NCI-H69 (cell line): ENCODE measurements at regions not wholly inside any gene's neighbourhood (a gene's known extent, or its start where the extent isn't known, plus 50 kb on each side); places are given as distances from the start of the nearest gene placed in this dataset.
"Not testable (repeated sequence)": the region's sequence is repeated elsewhere in the genome, so short reads cannot be mapped to it uniquely, and the experiment has no call there.

Source experiments
- DNase-seq: peaks from one replicate; lab custom pipeline; 2025; lab: John Stamatoyannopoulos, UW

- DNase-seq: no peak
These were observed 115.2 kb upstream of the RAB18 start for GRCh38 chr10:27388761-27389399.

DNA sequence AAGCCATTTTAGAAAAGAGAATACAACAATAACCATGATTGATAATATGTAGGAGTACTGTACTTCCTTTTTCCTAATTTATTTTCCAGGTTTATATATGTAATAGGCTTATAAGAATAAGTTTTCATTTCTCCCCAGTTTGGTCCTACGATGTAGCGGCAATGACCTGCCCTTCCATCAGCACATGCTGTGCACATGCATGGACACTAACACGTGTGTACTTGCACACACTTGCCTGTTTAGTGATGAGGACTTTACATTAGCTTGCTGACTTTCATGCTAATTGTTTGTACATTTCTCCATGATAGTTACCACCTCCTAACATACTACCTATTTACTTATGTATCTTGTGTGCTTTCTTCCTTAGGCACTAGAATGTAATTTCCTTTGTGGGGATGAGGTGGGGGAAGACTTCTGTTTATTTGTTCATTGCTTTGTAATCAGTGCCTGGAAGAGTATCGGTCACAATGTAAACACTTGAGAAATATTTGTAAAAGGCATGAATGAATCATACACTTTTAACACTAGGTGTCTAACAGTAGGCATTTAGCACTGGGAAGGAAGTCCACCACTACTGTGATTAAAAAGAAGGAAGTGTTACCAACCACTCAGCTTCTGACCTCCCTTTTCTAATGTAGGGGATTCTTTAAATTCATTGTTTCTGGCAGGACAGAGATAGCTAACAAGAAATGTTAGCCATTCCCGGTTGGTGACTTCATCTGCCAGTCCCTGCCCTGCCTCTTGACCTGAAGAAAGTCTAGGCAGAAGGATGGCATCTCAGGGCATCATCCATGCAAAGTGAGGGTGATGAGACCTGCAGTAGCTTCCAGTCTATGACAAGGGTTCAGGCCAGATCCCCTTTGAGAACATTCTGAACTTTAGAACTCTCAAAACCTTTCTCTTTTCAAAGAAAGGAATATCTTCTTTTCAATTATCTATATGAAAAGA lies 120.2 kb upstream of the RAB18 start:
- DNase-seq: no peak

DNA sequence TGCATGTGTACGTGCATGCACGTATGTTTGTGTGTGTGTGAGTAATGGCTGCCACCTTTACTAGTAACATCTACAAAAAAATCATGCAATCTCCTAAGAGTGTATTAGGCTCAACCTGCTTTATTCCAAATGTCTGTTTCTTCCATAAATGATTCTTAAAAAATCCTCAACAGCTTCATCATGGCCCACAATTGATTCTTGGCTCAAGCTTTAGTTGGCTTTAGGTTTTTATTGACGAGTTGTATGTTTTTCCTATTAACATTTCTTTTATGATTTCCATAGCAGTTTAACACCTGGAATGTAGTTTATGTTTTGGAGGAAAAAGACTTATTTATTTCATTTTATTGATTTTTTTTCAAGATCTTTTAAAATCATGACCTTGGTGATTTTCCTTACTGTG lies 121.9 kb upstream of the RAB18 start:
- no peak for DNase-seq

DNA sequence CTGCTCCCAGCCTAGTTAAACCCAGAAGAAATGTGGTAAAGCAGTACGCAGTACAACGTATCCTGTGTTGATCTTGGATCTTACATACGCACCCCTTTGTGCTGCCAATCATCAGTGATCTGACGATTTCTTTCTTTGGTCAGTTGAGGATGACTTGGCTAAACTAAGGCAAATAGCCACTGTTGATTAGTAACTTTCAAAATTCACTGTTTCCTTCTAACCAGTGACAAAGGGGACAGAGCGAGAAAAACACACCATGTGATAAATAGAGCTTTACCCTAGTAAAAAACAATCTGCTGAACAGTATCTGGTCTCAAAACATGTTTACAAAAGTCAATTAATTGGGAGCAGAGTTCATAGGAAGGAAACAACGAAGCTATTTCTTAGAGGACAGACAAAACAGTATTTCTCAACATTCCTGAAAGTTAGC lies 123.2 kb upstream of the RAB18 start:
- DNase-seq: no peak

- not testable (repeated sequence) for DNase-seq
These were observed 125.1 kb upstream of the RAB18 start for GRCh38 chr10:27379041-27379440.

- DNase-seq: no peak
These were observed 130.4 kb upstream of the RAB18 start for GRCh38 chr10:27373566-27374160.

DNA sequence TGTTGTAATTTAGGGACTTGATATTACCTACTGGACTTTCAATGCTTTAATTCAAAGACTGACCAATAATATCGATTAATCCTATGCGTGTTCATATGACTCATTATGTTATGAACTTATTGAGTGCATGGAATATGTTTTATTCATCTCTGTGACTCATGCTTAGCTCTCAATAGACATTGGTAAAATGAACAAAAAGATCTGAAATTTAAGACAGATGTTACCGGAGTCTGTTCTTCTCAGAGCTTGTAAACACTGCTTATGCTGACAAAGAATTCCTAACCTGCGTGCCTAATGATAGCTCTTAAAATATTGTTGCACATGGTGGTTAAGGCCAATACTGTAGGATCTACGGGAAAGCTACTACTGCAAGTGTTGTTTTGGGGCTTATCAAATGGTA lies 131.5 kb upstream of the ACBD5 start:
- no peak for DNase-seq

DNA sequence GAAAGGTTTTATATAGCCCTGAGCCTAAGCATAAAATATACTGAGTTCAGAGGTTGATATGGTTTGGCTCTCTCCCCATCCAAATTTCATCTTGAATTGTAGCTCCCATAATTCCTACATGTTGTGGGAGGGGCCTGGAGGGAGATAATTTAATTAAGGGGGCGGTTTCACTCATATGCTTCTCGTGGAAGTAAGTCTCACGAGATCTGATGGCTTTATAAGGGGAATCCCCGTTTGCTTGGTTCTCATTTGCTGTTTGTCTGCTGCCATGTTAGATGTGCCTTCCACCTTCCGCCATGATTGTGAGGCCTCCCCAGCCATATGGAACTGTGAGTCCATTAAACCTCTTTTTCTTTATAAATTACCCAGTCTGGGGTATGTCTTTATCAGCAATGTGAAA lies 130.8 kb upstream of the ACBD5 start:
- not testable (repeated sequence) for DNase-seq

DNA sequence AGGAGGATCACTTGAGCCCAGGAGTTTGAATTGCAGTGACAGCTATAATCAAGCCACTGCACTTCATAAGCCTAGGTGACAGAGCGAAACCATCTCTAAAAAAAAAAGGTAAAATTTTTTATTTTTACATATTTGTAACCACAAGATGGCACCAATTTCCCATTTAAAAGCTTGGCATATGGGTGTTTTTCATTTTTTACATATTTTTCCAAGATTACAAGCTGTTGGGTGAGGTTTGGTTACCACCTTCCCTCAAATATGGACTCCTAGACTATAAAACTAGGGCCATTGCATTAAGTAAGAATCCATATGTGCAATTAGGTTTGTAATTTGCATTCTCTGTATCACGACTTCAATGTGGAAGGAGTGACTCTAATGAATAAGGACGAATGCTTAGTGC lies 129.3 kb upstream of the ACBD5 start:
- DNase-seq: no peak

GRCh38 chr10:27368706-27369105 lies 128.1 kb upstream of the ACBD5 start:
- no peak for DNase-seq

DNA sequence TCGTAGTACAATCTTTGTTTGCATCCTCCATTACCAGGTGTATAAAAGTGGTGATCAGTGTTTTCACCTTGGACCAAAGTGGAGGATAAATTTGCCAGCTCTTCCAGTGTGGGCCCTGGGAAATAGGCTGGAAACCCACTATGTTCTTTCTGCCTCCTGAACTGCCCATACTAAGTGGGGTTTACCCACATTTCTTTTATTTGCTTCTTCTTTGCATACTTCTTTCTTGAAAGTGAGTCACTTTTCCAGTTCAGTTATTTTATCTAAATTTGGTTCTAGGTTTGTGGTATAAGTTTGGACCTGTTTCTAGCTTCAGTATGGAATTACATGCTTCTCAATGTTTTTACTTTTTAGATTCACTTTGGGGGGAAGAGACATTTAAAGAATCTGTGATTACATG lies 126.2 kb upstream of the ACBD5 start:
- no peak for DNase-seq

DNA sequence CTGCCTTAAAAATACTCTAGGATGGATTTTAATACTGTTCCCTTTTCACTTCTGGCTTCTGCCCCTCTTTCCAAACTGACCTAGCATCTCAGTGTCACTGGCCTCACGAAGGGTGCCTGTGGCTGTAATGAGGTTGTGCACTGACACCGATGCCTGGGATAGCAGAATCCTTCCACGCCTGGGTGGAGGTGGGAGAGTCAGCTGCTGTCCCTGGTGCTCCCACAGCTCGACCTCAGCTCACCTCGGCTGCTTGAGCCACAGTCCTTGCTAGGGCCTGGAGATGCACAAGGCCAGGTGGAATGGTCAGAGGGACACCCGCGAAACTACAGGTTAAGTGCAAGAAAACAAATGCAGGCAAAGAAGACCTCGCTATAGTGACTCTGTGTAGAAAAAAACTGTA lies 123.4 kb upstream of the ACBD5 start:
- DNase-seq: no peak

- peak; percentile 71 for DNase-seq
These were observed 120.1 kb upstream of the ACBD5 start for GRCh38 chr10:27360581-27361172.

DNA sequence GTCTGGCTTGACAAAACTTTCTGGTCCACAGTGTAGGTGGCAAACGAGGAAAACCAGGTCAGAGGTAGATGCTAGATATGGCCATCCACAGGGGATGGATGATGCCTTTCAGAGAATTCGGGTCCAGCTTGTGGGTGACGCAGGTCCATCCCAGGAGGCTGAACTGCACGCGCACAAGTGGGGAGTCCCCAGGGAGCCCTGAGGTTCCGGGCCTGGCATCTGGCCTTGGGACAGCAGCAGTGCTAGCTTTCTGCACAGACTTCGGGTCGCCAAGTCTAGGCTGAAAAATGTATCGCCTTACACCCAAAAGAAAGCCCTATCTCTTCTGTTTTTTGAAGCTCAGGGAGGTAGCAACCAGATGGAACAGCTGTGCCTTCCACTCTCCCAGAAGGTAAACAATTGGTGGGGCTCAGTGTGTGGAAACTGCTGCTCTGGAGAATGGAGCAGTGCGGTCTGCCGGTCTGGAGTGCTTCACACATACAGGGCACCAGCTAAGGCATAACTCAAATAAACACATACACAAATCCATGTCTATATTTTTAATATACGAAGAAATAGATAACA lies 119.3 kb upstream of the ACBD5 start:
- peak; percentile 5 for DNase-seq

GRCh38 chr10:27356738-27357137 lies 116.1 kb upstream of the ACBD5 start:
- no peak for DNase-seq

DNA sequence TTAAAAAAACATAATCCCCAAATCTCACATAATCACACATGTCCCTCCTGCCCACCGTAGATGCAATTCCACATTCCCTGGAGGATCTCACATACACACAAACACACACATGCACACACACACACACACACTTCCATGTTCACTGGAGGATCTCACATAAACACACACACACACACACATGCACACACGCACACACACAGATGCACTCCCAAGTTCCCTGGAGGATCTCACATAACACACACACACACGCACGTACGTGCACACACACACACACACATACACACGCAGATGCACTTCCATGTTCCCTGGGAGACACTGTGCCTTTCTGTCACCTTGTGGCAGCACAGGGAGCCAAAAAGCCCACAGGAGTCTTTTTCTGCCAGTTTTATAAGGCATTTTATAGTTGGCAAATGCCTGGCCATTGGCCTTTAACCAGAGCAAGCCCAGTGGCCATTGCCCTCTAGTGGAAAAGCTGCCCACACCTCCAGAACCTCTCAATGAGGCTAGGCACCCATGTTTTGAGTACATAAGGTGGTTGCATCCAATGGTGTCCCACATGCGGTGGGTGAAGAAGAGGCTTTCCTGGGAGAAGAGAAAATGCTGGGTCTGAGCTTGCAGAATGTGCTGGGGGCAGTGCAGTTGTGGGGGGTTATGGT lies 115.4 kb upstream of the ACBD5 start:
- no peak for DNase-seq

DNA sequence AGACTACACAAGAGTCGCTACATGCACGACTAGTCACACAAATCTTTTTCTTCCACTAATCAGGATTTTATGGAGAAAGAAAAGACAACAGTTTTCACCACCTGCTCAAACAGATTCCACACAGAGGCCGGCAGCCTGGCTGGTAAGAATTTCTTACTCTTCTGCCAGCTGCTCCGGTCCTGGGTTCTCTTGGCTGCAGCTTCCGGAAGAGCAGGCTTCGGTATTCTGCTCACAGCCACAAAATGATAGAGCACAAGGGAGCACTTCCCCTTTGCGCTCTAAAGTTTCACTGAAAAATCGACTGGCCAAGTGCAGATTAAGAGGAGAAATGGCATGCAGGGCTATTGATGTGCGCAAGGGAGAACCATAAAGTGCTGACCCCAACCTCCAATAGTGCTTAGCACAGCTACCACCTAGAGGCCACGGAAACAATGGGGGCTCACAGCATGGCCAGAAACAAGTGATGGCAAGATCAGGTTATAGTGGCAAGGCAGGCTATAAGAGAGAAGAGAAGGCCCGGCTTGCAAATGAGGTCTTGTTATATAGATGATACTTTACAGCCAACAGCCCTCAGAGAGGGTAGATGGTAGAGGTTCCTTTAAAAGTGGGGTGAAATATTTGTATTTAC lies 114.2 kb upstream of the ACBD5 start:
- DNase-seq: not testable (repeated sequence)

GRCh38 chr10:27354100-27354499 lies 113.5 kb upstream of the ACBD5 start:
- DNase-seq: not testable (repeated sequence)

DNA sequence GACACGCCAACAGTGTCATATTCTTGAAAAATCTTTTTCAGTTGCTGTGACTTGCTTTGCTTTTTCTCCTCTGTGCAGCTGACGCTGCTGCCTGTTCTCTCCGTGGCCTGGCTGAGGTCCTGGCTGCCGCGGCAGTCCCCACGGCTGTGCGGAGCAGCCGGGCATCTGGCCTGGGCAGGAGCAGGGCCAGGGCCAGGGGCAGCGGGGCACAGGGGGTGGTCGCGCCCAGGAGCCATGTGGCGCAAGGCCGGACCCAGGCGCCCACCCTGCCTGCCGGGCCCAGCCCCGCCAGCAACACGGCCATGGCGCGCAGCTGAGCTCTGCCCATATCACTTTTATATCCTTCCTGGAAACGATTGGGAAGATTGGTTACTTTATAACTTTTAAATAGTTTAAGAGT lies 109.4 kb upstream of the ACBD5 start:
- no peak for DNase-seq

- DNase-seq: not testable (repeated sequence)
These were observed 107.2 kb upstream of the ACBD5 start for GRCh38 chr10:27347827-27348207.

DNA sequence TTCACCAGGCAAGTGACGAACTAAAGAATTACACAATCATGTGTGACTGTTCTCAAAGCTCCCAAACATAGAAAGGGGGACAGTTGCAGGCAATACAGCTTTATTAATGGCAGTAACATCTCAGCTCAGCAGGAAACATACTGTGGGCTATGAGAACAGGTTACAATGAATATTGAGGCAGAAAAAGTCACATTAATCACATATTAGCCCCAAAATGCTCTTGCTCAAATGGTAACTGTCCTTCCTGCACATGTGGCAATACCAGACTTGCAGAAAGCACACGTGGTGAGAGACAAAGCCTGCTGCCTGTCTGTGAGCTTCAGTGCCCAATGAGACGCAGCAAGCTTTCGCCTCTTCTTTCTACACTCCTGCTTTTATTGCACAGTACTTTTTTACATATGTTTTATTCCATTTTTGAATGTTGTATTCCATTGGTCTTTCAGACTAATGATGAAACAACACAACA lies 104.9 kb upstream of the ACBD5 start:
- DNase-seq: no peak
